GM19351 (cell line): ENCODE measurements at regions not wholly inside any gene's neighbourhood (a gene's known extent, or its start where the extent isn't known, plus 50 kb on each side); places are given as distances from the start of the nearest gene placed in this dataset.
"Not testable (repeated sequence)": the region's sequence is repeated elsewhere in the genome, so short reads cannot be mapped to it uniquely, and the experiment has no call there.

Experiments used
- ATAC-seq: cut with Tn5 transposase; IDR thresholded peaks from one replicate; pipeline ENCODE4 v1.9.1; 2021; ENCODE audit warnings: mild to moderate bottlenecking, moderate library complexity; ENCODE audit not compliant: unreplicated experiment

DNA sequence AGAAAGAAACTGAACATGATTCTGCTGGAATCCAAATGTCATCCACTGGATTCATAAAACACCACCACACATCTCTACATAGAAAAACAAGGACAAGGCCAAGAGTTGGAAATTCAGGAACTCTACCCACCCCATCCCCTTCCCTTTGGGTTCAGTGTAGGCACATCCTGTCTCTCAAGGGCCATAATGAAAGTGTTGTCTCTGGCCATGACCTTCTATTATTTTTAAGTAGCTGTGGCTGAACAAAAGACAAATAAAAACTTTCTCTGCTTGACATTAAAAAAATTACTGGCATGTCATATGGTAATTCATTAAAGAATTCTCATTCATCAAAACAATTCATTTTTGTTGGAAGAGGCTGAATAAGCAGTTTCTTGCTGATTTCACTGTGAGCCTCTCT lies 54.9 kb upstream of the ZBTB18 start:
- no peak for ATAC-seq

DNA sequence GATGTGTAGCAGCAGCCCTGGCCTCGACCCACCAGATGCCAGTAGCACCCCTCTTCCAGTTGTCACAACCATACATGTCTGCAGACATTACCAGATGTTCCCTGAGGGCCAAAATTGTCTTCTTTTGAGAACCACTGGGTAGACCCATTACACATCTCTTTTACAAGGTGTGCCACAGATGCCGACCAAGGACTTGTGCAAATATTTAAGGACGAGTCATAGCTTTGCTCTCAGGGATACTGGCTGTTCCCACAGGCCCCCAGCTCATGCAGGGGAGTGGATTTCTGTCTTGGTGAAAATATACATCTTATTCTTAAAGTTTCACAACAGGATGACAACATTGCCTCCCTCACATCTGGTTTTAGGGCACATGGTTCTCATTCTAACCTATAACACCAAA lies 59.4 kb upstream of the ZBTB18 start:
- ATAC-seq: no peak

DNA sequence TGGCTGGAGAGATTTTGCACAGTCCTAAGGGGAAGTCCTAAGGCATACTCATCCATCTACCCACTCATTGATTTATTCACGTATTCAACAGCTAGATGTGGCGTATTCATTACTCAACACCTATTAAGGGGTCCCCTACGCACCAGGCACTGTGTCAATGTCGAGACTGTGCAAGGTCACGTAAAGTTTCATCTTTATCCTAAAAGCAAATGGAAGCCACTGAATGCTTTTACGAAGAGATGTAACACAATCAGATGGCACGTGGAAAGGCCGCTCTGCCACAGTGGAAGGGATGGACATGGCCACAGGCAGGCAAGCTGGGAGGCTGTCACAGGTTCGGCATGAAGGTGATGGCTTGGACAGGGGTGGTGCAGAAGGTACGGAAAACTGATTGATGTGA lies 66.3 kb upstream of the ZBTB18 start:
- no peak for ATAC-seq

DNA sequence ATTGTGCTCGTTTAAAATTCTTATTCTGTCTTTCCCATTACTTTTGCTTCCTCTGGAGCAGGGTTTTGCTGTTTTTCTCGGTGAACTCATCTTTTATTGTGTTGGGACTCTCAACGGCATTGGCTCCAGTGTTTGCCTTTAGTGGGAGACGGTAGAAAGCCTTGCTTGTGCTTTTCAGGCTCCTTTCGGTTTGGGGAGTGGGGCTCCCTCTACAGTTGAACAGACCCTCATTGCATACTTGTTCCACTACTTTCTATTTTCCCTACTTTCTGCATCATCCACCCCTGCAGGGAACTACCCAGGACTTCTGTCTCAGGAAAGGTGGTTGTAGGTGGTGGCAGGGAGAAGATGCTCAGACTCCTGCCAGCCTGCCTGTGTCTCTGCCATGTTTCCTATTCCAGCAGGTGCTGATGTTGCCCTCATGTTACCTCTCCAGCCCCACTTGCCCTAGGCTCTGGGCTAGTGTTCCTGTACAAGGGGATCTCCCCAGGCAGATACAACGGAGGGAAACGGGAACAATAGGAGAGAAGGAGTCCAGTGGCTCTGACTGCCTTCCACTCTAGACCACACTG lies 68.5 kb upstream of the ZBTB18 start:
- no peak for ATAC-seq

DNA sequence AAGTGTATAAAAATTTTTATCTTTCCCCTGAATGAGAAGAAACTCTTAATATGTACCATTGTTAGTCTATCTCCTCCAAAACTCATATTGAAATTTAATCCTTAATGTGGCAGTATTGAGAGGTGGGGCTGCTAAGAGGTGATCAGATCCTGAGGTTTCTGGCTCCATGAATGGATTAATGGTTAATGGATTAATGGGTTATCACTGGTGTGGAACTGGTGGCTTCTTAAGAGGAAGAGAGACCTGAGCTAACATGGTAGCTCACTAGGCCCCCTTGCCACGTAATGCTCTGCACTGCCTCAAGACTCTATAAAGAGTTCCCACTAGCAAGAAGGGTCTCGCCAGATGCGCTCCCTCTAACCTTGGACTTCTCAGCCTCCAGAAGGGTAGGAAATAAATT lies 70.6 kb upstream of the ZBTB18 start:
- no peak for ATAC-seq

DNA sequence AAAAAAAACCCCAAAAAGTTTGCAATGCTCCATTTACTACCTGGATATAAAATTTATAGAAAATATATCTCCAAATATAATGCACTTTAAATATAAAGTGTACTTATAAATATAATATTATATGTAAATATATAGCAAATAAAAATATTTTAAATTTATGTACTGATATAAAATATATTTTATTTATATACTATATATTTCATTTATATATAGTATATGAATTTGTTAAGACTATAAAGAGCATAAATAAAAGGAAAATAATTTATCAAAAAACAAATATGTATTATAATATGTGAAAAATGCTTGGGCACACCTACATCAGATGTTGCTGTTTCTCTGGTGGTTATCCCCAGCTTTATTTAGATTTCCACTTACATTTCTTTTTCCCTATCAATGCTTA lies 71.0 kb upstream of the ZBTB18 start:
- ATAC-seq: no peak

DNA sequence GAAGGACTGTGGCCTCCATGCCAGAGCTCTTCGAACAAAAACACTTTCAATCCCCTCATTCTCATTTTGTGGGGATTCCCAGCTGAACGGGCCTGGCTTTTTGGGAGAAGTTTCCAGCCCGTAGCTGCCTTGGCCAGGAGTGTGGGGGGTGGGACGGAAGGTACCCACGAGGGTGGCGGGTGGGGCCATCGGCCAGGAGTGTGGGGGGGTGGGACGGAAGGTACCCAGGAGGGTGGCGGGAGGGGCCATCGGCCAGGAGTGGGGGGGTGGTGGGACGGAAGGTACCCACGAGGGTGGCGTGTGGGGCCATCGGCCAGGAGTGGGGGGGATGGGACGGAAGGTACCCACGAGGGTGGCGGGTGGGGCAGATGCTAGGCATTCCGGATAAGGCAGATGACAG lies 71.7 kb upstream of the ZBTB18 start:
- no peak for ATAC-seq

DNA sequence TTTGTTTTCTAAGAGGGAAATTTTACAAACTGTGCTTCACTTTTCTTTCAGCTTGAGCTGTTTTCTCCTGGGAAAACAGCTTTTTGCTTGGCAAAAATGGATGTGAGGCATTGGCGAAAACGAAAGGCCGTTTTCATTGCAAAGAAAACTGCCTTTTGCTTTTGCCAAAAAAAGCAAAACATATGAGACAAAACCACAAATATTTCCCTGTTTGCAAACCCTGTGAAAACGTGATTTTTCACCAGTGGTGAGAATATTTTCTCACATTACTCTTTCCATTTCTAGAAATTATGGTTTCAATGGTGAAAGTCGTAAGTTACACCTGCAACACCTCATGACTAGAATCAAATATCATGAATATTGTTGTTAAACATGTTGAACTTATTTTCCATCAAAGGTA lies 74.0 kb upstream of the ZBTB18 start:
- no peak for ATAC-seq

DNA sequence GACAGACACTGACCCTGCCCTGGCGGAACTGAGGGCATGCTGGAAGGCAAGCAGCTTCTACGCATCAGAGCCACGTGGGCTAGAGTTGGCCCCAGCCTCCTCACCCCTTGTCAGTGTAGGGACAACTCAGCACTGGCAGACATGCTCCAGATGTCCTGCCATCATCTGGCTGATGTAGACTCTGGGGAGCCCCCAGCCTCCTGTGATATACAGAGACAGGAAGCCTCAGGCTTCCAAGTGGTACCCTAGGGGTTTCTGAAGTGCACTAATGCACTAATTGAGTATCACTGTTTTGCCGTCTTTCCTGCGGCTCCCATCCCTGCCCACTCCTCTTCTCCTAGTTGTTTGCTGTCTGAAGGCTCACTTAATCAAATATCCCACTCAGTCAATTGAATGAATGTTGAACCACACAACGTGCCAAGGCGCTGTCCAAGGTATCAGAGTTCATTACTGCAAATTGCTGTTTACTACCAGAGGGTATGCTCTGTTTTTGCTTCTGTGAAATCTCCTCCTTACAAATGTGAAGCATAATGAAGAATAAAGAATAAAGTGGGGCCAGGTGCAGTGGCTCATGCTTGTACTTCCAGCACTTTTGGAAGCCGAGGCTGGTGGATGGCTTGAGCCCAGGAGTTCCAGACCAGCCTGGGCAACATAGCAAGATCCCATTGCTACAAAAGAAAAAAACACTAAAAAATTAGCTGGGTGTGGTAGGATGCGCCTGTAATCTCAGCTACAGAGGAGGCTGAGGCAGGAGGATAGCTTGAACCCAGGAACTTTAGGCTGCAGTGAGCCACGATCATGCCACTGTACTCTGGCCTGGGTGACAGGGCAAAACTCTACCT lies 76.4 kb upstream of the ZBTB18 start:
- no peak for ATAC-seq

DNA sequence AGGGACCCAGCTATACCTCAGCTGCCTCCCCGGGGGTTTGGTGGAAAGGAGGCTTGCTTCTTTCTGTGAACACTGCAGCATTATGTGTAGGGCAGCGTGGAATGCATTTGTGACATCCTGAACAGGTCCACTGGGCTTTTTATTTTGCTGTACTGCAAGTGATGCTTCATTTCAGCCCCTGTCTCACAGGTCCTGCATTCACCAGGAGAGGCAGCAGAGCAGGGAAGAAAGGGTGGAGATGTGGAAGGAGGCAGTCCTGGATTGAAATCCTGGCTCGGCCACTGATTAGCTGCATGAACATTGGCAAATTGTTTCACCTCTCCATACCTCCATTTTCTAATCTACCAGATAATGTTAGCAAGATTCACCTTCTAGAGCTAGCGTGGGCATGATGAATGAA lies 77.9 kb upstream of the ZBTB18 start:
- no peak for ATAC-seq

DNA sequence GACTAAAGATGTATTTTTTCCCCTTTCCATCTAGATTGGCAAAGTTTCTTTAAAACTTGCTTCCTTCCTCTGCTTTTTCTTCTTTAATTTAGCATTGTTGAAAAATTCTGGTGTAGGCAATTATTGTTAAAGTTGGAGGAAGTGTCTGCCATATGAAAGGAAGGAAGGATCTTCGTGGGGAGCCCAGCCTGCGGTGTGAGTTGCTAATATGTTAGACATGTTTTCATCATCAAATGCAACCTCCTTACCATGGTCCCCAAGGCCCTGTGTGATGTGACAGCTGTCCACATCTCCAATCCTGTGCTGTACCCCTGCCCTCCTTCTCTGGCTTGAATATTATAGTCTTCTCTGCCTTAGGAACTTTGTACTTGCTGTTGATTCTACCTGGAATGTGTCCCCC lies 81.0 kb upstream of the ZBTB18 start:
- ATAC-seq: no peak

DNA sequence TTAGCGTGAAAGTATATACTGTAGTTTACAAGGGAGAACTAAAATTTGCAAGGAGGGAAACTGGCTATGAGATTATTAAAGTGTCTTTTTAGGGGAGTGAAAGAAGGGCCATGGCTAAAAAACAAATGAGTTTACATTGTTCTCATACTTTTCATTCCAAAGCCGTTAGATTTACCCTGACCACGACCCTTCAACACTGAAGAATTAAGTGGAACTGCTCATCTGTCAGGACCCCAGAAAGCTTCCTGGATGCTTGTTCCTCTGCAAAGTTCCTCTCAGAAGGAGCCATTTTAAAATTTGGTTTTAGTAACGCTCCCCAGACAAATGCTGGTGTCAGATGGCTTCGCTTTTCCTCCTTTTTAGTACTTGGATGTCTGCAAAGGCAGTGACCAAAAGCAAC lies 82.7 kb upstream of the ZBTB18 start:
- no peak for ATAC-seq

DNA sequence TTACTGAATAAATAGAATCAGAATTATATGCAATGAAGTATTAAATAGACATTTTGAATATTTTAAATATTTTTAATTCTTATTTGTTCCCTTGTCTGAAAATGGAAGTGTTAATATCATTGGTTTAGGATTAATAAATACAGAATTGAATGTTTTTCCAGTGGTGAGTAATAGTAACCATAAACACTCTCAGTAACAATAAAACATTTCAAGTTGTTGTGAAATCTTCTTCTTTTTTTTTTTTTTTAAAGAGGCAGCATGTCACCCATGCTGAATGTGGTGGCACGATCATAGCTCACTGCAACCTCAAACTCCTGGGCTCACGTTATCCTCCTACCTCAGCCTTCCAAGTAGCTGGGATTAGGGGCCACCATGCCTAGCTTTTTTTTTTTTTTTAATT lies 86.2 kb upstream of the ZBTB18 start:
- ATAC-seq: no peak

DNA sequence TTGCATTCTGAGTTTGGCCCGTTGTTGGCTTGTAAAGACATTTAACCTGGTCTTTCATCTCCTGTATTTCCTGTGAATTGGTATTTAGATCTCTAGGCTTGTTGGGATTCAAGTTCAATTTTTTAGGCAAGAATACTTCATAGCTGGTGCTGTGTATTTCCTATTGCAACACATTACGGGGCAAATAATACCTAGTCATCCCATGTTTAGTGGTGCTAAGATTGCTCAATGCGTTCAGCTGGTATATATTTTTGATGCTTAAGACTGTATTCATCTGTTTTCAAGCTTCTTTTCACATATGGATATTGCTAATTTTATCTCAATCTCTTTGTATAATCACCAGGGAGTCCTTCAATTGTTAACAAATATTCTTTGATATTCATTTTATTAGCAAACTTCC lies 87.5 kb upstream of the ZBTB18 start:
- ATAC-seq: no peak

DNA sequence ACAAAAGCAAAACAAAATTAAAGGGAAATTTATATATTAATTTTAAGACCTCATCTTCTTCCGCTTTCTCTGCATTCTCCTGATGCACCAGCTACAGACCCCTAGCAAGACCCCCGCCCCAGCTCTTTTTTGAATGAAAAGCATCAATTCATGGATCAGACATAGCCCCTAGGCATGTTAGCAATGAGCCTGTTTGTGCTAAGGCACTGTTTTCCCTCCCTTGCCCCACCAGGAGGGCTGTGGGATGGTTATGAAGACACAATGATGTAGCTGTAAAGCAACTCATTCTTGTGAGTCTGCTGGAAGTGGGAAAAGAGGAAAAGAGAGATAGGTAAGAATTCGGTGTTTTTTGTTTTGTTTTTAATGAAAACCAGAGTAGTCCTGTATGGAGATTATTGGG lies 88.5 kb upstream of the ZBTB18 start:
- no peak for ATAC-seq

DNA sequence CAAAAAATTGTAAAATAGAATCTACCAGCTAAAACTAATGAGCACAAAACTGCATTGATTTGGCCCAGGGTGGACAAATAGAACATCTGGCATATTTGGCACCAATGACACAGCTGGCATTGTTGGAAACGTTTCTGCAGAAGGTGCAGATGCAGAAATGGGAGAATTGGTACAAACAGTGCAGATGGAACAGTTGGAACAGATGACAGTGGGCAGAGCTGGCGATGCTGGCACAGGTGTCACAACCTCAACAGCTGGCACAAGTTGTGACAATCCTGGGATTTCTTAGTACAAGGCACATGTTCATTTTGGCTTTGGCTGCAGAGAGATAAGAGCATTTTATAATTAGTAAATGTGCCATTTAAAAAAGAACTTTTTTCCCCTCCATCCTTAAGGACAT lies 91.1 kb upstream of the ZBTB18 start:
- ATAC-seq: no peak

DNA sequence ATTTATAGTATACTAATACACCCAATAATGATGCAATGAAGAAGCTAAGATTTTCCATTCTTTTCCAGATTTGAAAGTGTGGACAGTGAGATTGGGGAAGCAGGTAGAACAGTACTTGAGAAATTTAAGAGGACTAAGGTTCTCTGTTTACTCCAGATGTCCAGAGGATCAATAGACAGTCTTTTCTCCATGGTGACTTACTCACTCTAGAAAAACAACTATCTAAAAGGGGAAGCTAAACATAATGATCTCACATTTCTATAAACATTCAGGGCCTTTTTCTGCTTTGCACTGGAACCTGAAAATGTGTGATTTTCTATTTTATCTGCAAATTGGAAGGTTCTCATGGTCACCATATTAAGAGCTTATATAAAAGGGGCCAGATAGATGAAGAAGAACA lies 93.9 kb upstream of the ZBTB18 start:
- ATAC-seq: no peak

DNA sequence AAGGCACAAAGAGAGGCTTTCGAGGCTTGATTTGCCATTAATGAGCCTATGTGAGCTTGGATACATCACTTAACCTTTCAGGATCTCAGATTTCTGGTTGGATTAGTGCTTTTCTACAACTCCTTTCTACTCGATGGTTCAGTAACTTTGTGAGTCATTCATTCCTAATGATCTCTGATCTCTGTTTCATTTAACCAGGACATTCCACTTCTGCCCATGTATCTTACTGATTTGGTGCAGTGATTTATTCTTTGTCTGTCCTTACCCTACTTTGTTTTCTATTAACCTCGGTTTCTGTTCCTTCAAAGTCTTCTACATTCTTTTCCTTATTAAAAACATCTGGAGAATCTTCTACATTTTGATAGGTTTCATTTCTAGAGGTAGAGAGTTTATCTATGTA lies 94.6 kb upstream of the ZBTB18 start:
- ATAC-seq: no peak

DNA sequence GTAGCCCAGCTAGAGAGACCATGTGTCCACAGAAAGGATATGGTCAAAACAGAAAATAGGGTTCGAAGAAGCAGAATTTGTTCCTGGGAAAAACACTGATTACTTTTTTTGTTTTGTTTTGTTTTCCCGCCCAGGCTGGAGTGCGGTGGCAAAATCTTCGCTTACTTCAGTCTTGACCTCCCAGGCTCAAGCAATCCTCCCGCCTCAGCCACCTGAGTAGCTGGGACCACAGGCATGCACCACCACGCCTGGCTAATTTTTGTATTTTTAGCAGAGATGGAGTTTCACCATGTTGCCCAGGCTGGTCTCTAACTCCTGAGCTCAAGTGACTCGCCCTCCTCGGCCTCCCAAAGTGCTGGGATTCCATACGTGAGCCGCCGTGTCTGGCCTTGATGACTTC lies 99.9 kb upstream of the ZBTB18 start:
- ATAC-seq: not testable (repeated sequence)

DNA sequence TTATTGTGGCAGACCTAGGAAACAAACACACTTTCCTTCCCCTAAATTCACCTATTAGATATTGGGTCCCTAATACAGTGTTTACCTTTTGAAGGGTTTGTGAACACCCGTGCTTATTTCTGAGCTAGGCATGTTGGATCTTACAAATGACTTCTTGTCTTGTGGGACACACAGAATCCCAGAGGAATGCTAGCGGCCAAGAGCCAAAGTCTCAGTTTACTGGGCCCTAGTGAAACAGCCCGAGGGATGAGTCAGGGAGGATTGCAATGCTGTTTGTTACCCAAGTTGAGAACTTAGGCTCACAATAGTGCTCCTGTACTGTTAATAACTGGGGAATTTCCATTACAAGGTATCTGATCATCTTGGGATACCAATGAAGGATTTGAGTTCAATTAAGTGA lies 100.1 kb upstream of the AKT3 start:
- ATAC-seq: no peak

DNA sequence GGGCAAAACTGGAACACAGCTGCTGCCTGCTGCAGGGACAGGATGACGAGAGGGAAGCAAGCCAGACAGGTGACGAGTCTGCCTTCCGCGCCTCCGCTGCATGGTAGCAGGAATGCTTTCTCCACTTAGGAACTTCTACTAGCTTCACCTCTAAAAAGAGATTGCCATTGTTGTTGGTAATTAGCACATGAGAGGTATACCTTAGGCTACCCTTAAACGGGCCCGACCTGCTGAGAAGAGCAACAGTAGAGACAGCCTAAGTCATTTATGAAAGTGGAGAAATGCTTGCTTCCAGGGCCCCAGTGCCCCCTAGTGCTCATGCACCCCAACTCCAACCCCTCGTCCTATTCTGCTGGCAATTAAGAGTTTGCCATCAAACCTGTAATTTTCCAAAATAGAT lies 96.9 kb upstream of the AKT3 start:
- ATAC-seq: peak; percentile 88

DNA sequence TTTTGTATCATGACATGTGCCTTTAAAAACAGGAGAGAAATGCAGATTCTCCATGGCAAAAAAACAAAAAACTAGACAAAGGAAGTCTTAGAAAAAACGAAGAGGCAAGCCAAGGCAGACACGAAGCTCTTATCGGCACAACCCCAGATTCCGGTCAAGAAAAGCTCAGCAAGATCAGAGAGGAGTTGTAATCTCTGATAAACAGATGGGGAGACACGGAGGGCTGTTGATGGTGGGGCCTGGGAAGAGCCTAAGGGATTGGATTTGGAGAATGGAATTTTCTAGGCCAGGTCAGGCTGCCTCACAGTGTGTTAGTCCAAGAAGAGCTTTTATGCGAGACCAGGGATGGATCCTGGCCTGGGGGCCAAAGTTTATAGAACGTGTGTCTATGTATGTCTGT lies 96.2 kb upstream of the AKT3 start:
- ATAC-seq: no peak

DNA sequence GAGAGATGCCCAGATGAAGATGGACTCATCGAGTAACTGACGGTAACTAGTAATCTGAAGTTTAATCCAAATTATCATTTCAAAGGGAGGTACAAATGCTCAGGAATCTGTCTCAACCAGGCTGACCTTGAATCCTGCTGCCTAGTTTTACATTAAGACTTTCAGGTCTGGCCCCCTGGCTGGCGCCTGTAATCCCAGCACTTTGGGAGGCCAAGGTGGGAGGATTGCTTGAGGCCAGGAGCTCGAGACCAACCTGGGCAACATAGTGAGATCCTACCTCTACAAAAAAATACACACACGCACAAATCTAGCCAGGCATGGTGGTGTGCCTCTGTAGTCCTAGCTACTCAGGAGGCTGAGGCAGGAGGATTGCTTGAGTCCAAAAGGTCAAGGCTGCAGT lies 95.7 kb upstream of the AKT3 start:
- no peak for ATAC-seq
